Esophagus squamous epithelium (tissue), 4 donors: ENCODE measurements at regions not wholly inside any gene's neighbourhood (a gene's known extent, or its start where the extent isn't known, plus 50 kb on each side); places are given as distances from the start of the nearest gene placed in this dataset.

ENCODE experiments used
- POLR2A ChIP-seq, 4 donors: fragments of 450-650 bp; IDR thresholded peaks; one replicate each; pipeline ENCODE4 v1.6.1; 2017; ENCODE audit warnings: antibody characterized with exemption in 4 of 4, mild to moderate bottlenecking in 4 of 4, moderate library complexity in 3 of 4
- TF ChIP-seq, protein P1 (sequence below), 6 experiments: fragments of 450-650 bp in 4 of 6; fragments of 200-600 bp in 2 of 6; sonication (generic) in 2 of 6; IDR thresholded peaks; one replicate each; pipeline ENCODE4 v1.5.1; 2016 to 2019; ENCODE audit warnings: antibody characterized with exemption in 6 of 6, mild to moderate bottlenecking in 4 of 6, moderate library complexity in 4 of 6

DNA sequence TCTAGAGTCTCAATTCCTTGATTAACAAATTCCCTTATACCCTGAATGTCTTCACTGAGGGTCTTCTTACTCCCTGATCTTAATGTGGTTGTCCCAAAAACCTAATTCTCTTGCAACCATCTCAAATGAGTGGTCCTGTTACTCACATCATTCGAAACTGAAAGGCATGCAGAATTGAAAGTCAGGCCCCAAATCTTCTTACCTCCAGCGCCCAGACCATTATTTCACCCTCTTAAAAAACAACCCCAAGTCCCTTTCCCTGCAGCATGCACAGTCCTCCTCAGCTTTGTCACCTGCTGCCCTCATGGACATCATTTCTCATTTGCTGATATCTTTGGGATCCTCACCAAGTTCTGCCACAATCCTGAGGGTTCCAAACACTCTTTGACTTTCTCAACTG is 230.1 kb downstream of the SEC16B start:
- TF ChIP-seq, protein P1, sequence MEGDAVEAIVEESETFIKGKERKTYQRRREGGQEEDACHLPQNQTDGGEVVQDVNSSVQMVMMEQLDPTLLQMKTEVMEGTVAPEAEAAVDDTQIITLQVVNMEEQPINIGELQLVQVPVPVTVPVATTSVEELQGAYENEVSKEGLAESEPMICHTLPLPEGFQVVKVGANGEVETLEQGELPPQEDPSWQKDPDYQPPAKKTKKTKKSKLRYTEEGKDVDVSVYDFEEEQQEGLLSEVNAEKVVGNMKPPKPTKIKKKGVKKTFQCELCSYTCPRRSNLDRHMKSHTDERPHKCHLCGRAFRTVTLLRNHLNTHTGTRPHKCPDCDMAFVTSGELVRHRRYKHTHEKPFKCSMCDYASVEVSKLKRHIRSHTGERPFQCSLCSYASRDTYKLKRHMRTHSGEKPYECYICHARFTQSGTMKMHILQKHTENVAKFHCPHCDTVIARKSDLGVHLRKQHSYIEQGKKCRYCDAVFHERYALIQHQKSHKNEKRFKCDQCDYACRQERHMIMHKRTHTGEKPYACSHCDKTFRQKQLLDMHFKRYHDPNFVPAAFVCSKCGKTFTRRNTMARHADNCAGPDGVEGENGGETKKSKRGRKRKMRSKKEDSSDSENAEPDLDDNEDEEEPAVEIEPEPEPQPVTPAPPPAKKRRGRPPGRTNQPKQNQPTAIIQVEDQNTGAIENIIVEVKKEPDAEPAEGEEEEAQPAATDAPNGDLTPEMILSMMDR (IDR thresholded peaks at IDR 0.05): no peak
- TF ChIP-seq POLR2A (IDR thresholded peaks at IDR 0.05): no peak
